ENCODE measurements at regions not wholly inside any gene's neighbourhood (a gene's known extent, or its start where the extent isn't known, plus 50 kb on each side); places are given as distances from the start of the nearest gene placed in this dataset.

DNA sequence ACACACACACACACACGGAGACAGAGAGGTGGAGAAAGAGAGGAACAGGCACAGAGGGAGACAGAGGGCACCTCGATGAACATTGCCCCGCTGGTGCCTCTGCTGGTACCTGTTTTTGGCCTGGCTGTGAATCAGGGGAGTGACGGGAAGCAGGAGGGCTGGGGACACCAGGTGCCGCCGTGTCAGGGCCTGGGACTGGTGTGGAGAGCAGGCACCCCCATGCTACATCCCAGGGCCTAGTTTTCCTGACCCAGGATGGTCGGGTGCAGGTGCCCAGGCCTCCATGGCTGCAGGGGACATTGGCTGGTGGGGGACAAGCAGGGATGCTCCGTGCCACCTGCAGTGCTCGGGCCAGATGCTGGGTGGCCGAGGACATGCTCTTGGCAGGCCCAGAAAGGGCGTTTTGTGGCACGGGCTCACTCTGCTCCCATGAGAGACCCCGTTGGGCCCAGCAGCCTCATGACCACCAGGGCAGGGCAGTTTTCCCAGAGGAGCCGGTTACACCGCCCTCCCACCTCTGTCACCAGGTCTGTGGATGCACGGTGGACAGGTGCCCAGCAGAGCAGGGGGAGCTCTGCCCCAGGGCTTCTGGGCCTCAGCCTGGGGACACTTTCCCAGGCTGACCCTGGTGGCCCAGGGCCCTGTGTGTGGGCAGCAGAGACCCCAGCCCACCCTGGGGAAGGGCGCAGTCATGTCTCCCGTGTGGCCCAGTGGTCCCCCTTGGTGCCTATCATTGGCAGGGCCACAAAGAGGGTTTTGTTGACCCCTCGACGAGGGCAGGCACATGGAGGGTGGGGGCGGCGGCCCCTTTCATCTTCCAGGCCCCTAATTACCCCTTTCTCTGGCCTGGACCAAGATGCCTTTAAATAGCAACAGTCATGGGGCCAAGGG is 207.5 kb upstream of the RTL1 start:
- DNase-seq, result no peak

DNA sequence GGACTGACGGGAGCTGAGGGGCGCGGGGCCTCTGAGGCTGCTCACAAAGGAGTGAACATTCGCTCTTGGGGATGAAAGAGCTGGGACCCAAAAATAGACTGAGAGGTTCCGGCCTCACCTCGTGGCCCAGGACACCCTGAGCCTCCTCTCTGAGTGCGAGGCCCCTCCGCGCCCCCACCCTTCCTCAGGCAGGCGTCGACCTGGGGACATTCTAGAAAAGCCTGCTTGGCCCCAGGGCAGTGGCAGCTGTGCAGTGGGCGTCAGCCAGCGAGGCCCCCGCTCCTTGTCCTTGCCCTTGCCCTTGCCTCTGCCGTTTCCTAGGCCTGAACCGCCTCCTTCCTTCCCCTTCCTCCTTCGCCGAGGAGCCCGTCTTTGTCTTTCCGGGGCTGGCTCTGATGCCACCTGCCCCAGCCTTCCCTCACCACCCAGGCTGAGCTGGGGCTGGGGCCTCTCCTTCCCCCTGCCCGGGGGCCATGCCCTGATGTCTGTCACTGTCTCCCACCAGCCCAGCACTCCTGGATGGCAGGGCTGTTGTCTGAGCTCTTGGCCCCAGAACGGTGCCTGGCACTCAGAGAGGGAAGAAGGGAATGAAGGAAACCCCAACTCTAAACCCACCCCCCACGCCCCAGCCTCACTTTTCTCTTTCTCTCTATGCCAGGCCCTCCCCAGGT is 208.2 kb upstream of the RTL1 start:
- DNase-seq, result no peak

DNA sequence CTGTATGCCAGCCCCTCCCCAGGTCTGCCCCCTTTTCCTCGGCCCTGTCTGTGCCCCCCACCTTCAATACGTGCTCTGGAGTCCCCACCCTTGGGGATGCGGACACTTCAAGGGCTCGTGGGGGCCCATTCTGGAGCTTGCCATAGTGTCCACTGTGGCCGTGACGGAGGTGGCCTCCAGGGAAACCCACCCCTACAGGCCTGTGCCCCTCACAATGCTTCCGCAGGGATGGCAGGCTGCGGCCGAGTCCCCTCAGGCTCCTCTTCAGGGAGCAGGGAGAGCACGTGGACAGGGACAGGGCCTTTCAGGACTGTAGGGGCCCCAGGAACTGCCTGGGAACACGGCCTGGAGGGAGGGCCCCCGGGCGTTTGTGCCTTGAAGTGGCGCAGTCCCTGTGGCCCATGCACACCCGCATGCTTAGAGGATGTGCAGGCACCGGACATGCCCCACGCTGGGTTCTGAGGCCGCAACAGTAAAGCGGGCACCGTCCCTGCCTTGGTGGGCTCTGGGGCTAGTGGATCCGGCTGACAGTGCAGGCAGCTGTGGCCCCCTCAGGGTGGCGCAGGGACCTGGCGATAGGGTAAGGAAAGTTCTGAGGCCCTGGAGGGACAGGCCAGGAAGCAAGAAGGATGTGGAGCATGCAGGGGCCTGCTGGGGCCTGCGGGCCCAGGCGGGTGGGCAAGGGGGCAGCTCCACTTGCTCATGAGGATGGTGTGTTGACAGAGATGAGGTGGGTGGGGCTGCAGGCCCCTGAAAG is 209.0 kb upstream of the RTL1 start:
- DNase-seq, result no peak

DNA sequence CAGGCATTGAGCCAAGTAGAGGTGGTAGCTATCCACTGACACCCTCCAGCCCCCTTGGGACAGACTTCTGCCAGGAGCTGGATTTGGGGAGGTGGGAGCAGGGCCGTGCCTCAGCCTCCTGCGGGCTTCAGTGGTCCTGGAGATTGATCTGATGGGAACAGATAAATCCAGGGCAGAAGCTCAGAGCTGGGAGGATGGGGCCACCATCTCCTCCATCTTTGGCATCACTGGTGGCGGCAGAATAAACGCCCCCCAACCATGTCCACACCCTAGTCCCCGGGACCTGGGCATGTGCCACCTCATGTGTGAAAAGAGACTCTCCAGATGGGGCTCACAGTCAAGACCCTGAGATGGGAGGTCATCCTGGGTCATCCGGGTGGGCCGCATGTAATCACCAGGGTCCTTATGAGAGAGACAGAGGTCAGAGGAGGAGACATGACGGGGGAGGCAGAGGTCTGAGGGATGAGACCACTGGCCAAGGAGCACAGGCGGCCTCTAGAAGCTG is 209.6 kb upstream of the RTL1 start:
- DNase-seq, result no peak

DNA sequence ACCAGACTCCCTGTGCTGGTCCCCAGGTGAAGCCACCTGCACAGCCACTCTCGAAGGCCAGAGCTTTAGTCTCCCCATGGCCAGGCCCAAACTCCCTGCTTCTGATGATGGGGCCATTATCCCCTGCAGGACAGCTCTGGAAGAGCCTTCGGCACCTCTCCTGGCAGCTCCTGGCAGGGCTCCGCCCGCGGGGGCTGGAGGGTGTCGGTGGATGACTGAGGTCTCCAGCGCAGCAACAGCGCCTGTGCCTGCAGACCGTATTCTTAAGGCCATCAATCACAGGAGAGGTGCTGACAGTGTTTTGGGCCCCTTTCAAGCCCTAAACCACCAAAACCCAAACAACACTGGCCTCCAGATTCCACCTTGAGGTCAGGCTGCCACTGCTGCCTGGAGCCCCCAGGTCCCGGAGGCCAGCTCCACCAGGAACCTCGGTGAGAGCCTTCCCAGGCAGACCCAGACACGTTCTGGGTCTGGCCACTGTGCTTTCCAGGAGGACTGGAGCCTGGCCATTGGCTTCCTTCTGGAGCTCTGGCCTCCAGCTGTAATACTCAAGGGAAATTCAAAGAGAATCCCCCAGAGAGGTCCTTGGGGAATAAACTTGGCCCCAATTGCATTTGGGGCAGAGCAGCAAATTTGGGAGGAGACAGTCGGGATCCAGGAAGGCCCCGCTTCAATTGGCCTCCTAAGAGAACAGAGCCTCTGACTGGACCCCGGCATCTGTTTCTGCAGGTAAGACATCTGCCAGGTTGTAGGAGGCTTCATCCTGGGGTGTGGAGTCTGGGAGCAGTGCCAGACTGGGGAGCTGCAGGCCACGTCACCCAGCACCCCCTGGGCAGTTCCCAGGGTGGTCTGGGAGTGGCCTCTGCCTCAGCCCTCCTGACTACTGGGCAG is 210.6 kb upstream of the RTL1 start:
- DNase-seq, result no peak

DNA sequence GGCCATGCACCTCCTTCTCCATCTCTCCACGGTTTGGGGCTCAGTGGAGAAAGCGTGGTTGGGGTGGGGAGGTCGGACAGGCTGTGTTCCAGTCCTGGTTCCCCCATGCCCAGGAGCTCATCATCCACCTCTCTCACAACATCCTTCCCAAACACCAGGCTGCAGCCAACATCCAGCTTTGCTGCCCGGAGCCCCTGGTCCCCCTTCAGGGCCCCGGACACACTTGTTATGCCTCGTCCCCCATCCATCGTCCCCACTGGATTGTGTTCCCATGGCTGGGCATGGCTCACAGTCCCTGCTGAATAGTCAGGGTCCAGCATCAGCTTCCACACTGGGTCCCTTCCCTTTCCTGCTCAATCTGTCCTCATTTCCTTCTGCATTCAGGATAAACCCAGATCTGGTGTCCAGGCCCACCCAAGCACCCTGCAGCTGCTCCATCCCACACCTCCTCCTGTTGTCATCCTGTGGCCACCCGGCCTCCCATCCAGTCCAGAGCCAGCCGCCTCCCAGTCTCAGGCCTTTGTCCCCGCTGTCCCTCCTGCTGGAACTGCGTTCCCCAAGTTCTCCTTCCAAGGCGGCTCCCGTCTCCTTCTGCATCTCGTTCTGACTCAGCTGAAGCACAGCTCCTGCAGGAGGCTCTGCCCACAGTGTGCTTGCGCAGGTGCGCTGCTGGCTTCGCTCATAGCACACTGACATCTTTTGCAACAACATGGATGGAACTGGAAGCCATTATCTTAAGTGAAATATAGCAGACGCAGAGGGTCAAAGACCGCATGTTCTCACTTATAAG is 211.4 kb upstream of the RTL1 start:
- no peak for DNase-seq

DNA sequence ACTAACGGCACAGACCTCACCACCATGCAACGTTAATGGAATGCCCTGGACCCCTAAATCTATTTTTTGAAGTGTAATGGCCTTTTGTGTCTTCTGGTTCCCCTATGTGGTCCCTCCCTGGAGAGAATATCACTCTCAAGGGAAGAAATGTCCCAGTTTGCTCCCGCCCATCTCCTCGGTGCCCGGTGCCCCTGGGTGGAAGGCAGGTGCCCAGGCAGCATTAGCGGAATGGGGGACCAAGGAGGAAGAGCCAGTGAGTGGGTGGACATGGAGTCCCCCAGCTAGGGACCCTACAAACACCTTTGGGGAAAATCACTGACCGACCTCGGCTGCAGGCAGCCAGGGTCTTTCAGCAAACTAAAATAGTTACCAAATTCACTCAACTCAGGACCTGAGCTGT is 212.1 kb upstream of the RTL1 start:
- no peak for DNase-seq

DNA sequence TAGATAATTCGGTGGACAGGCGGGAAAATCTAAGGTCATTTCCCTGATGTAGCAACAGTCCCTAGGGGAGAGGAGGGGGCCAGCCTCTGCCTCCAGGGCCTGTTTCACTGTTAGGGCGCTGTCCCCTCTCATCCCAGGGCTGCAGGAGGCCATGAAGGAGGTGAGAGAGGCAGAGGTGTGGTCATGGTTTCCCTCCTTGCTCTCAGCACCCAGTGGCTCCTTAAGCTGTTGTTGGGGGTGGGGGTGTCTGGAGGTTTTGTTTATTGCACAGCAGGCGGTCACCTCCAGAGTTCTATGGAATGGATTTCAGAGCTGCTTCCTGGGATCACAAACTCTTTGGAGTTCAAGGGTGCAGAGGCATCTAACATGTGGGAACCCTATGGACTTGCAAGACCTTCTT is 212.5 kb upstream of the RTL1 start:
- DNase-seq, result no peak

DNA sequence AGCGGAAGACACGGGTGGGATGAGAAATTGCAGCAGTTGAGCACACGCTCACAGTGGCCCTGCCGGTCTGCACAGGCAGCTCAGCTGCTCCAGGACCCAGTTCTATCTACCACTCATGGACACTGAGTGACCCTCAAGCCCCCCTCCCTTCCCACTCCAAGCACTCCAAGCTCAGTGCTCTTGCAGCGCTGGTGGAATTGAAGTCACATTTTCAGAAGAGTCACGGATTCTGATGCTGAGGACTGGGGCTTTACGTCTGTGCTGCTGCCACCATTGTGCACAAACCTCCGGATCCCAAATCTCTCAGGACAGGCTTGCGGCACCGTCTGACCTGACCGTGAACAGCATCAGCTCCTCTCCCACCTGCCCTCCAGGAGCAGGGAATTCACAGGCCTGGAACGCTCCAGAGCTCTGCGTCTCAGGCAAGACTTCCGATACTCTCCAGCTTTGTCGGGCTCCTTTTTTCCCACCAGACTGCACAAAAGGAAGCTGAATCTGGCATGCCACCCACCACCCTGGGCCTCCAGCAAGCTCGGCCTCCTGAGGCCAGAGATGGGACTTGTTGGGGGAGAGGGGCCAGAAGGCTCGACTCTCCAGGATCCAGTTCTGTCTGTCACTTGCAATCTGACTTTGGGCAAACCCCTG is 213.1 kb upstream of the RTL1 start:
- DNase-seq, result no peak

DNA sequence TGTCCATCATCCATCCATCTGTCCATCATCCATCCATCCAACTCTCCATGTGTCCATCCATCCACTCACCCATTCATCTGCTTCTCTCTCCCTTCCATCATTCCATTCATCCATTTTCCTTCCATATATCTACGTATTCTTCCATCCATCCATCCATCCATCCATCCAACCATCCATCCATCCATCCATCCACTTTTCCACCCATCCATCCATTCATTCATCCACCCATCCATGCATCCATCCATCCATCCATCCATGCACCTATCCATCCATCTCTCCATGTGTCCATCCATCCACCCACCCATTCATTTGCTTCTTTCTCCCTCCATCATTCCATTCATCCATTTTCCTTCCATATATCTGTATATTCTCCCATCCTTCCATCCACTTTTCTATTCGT is 214.0 kb upstream of the RTL1 start:
- DNase-seq, result no peak

DNA sequence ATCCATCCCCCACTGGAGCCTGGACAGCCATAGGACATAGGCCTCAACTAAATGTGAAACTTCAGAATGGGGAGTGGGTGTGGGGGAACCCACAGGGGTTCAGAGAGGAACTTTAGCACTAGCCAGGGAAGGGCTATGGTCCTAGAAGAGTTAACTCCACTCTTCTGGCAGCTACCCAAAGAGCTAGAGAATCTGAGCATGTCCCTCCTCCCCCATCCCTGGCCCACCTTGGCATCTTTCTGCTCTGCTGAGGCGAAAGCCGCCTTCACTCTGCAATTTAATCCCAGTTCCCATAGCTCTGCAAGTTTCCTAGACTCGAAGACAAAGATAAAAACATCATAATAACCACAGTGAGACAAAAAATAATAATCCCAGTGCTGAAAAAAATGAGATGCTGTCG is 214.7 kb upstream of the RTL1 start:
- DNase-seq, result no peak

DNA sequence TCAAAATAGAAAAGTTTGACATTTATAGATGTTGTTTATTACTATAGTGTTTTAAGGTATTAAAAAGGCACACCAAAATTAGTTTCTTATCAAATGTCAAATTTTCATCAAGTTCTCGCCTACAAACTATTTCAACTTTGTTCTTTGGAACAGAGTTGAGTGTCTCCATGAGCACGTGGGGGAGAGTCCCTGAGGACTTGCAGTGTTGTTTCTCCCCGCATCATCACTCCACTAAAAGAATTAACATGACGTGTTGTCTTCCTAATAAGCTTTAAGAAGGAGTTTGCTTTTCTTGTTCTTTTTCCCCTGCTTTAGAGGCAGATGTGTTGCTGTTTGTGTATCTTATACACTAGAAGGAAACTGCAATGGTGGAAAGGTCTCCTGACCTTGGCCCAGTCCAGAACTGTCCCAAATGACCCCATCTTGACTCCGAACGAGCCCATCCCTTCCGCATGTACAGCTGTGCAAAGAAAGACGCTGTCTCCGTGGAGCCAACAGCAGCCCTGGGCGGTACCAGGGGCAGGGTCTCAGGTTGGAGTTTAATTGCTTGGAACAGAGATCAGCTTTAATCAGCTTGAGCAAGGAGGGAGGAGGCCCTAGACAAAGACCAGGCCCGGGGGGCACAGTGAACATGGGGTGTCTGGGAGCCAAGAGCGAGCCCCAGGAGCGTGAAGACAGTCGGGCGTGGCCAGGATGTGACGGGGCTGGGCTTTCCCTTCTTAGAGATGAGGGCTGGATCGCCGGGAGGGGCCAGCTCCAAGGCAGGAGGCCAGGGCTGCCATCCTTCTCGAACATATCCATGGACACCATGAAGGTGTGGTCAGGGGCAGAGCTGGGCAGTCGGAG is 215.4 kb upstream of the RTL1 start:
- DNase-seq, result no peak

DNA sequence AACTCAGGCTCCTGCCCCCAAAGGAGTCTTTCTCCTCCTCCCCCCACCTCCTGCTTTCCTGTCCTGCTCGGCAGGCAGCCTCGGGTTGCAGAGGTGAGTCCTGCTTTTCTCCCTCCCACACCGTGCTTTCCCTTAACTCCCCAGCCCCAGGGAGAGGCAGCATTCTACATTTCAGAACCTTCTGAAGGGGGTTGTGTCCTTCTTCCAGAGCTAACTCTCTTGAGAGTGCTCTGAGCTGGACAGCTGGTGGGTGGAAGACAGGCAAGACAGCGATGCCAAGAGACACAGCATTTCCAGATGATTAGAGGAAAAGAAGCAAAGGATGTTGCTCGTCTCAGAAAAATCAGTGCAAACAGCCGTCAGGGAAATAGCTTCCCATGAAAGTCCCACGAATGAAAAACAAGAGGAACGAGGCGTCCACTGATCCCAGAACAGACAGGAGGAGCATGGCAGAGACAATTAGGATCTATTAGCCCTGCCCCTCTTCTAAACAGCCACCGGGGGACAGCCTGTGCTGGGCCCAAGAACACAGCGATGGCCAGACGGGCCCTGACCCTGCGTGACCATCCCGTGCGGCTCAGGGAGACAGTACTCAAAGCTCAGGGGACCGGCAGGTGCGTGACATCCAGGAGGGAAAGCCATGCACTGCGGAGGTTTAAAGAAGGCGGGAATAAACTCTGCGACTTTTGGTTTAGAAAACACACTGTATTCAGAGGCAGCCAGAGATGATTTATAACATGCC is 216.5 kb upstream of the RTL1 start:
- DNase-seq, result no peak

DNA sequence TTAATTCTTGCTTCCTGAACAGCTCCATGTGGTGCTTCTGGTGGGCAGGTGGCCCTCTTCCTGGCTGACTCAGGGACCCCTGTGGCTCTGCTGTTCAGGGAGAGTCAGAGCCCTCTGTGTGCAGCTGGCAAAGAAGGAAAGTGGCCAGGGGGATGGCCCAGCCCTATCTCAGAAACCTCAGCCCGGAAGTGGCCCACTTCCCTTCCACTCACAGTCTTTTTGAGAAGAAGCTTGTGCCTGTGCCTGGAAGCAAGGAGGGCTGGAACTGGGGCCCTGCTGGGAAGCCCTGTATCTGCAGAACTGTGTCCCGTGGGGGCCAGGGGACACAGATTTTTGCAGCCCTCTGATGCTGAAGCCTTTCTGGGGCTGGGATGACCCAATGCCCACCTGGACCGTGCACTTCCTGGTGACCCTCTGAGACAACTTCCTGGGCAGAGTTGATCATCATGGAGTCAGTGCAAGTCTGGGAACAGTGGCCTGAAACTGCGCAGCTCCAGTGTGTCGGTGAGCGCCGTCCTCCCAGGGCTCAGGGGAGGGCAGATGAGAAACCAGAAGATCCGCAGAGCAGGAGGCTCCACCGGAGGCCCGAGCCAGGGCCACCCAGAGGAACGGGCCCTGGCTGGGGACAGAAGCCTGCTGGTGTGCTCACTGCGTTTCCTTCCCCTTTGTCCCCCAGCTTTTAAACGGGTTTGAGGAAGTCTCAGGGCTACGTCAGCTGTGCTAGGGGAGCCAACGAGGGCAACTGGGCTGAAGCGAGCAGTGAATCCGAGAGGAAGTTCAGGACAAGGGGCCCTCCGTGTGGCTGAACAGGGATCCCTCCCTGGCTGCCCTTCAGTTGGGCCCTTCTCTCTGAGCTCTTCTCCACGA is 217.4 kb upstream of the RTL1 start:
- DNase-seq, result no peak

DNA sequence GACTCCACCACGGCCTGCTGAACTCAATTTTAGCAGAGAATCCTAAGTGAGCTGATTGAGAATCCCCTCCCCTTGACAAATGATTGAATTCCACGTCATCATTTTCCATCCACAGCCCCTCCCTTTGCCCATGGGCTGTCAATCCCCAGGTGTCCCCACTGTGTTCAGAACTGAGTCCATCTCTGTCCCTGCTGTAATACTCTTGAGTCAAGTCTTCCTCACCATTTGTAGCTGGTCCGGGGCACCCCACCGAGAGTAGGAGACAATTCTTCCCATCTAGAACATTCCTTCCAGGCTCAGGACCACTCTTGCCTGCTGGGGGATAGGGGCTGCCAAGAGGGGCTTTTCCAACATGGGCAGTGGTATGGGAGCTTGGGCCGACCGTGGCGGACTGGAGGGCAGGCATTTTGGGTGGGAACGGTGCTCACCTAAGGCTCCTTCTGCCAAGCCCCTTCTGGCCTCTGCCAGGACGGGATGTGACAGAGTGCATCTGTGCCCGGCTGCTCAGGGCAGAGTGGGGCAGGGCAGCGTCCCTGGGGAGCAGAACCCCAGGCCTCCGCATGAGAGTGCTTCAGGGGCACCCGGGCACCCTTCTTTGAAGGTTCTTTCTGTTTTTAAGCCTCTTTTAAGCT is 218.1 kb upstream of the RTL1 start:
- no peak for DNase-seq

DNA sequence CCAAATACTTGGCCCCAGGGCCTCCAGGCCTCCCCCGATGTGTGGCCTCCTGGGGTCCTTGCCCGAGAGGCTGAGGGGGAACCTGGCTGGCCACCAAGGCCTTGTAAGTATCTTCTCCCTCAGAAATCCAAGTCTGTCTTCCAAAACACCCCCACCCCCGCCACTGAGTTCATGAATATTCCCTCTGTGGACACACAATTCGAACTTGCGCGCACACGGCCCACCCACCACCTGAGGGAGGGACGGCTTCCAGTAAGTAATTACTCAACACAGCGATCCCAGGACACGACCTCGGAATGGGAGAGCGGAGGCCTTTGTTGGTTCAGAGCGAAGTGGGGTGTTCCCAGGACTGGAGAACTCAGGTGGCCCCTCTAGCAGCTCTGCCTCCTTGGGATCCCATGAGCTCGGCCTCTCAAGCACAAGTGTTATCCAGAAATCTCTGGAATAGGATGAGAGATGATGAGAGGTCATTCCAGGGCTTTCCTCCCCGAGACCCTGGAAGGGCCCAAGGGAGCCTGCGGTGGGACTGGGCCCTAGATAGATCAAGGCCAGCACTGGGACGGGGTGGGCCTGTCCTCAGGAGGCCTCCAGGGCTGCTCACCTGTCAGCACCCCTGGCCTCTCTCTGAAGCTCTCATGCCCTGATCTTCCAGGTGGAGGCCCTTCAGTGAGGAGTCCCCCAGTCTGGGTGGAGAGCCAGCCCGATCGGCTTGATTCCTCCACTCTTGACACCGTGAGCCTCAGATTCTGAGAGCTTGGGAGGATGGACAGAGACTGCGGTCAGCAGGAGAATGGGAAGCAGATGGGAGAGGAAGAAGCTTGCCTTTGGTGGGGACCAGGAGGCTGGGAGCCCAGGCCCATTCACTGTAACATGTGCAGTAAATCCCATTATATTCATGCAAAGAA is 219.0 kb upstream of the RTL1 start:
- DNase-seq, result no peak
